GM12878 (cell line): ENCODE measurements at regions not wholly inside any gene's neighbourhood (a gene's known extent, or its start where the extent isn't known, plus 50 kb on each side); places are given as distances from the start of the nearest gene placed in this dataset.

Experiments used
- ATAC-seq: fragments of 200-7000 bp; cut with Tn5 transposase; 3 replicates; pipeline ENCODE4 v1.9.1; 2020; ENCODE audit warnings: mild to moderate bottlenecking, moderate library complexity
- BruUV-seq: library from RNA; stranded (reverse); fragments of 400-500 nt; replicated peaks from 2 replicates; lab custom pipeline; 2021; lab: Mats Ljungman, UMichigan
- CTCF ChIA-PET: fragments of 300-600 bp; sonication (Branson Sonifier 250); formaldehyde crosslinking; extraction: SDS; loops from one replicate; lab custom pipeline; 2021; ENCODE audit warnings: inconsistent platforms; lab: Yijun Ruan, JAX
- POLR2A ChIA-PET: fragments of 350-600 bp; formaldehyde crosslinking; extraction: SDS; loops from one replicate; lab custom pipeline; 2021; ENCODE audit warnings: inconsistent platforms; lab: Charles Lee
- RAD21 ChIA-PET: fragments of 300-600 bp; sonication (Branson Sonifier 250); formaldehyde crosslinking; loops from one replicate; lab custom pipeline; 2023; ENCODE audit warnings: antibody characterized with exemption; ENCODE audit not compliant: unreplicated experiment; lab: Charles Lee
- SMC1A ChIA-PET: fragments of 300-600 bp; sonication (Branson Sonifier 250); formaldehyde crosslinking; loops from one replicate; lab custom pipeline; 2023; ENCODE audit not compliant: unreplicated experiment, uncharacterized antibody; lab: Charles Lee
- DNase-seq: peaks from one replicate; pipeline ENCODE4 v3.0.0-alpha.2; 2011; ENCODE audit warnings: low read depth, low spot score
- FAIRE-seq: peaks from 3 replicates; lab custom pipeline; 2011; peaks lifted over from hg19 to GRCh38; lab: Jason Lieb, UNC
- H2AFZ ChIP-seq: 2 replicates; pipeline ENCODE4 v1.6.0; 2011; ENCODE audit warnings: low read depth, low read length, control low read depth; ENCODE audit not compliant: control insufficient read depth
- H3K27ac ChIP-seq: 2 replicates; pipeline ENCODE4 v1.5.1; 2011; ENCODE audit warnings: control low read depth; ENCODE audit not compliant: control insufficient read depth, insufficient read depth
- H3K27me3 ChIP-seq, 2 experiments: replicated peaks in 1 of 2; 2 replicates each; pipeline versions ENCODE4 v1.6.0 to v1.6.1; 2011; ENCODE audit warnings: low read length in 1 of 2; ENCODE audit not compliant: control insufficient read depth in 2 of 2, insufficient read depth in 2 of 2
- H3K36me3 ChIP-seq, 2 experiments: 2 replicates each; pipeline ENCODE4 v1.5.1; 2011; ENCODE audit warnings: low read length in 1 of 2; ENCODE audit not compliant: control insufficient read depth in 2 of 2, insufficient read depth in 2 of 2
- H3K4me1 ChIP-seq: 2 replicates; pipeline ENCODE4 v1.6.1; 2011; ENCODE audit warnings: mild to moderate bottlenecking, low read length, moderate library complexity, mixed read lengths; ENCODE audit not compliant: control insufficient read depth, insufficient read depth
- H3K4me2 ChIP-seq: 2 replicates; pipeline ENCODE4 v1.6.0; 2011; ENCODE audit warnings: control low read depth; ENCODE audit not compliant: control insufficient read depth, insufficient read depth
- H3K4me3 ChIP-seq: fragments of 200-600 bp; sonication (generic); 2 replicates; pipeline ENCODE4 v1.5.1; 2016
- H3K79me2 ChIP-seq: 2 replicates; pipeline ENCODE4 v1.6.0; 2011; ENCODE audit warnings: low read length; ENCODE audit not compliant: control insufficient read depth, insufficient read depth
- H3K9ac ChIP-seq: 2 replicates; pipeline ENCODE4 v1.8.0; 2011; ENCODE audit warnings: low read length, control low read depth, mixed read lengths; ENCODE audit not compliant: control insufficient read depth, insufficient read depth
- H3K9me3 ChIP-seq: replicated peaks from 3 replicates; pipeline ENCODE4 v1.5.1; 2011; ENCODE audit warnings: mild to moderate bottlenecking, low read length; ENCODE audit not compliant: control insufficient read depth, insufficient read depth
- H4K20me1 ChIP-seq: 2 replicates; pipeline ENCODE4 v1.6.0; 2011; ENCODE audit not compliant: control insufficient read depth, insufficient read depth
- CTCF ChIP-seq, 3 experiments: IDR thresholded peaks in 2 of 3; conservative IDR thresholded peaks in 1 of 3; 2 replicates each; pipeline ENCODE4 v1.5.1; 2011; ENCODE audit warnings: low read depth in 3 of 3, low read length in 3 of 3, mild to moderate bottlenecking in 3 of 3, control low read depth in 2 of 3, moderate library complexity in 2 of 3, inconsistent platforms in 1 of 3, mixed read lengths in 1 of 3; ENCODE audit not compliant: control insufficient read depth in 2 of 3, insufficient read depth in 1 of 3; ENCODE audit errors: extremely low read depth in 1 of 3
- EGR1 ChIP-seq, 2 experiments: IDR thresholded peaks; 1 replicate in 1 of 2; 2 replicates in 1 of 2; pipeline ENCODE4 v1.6.1; 2011 to 2012; ENCODE audit warnings: low read depth in 2 of 2, low read length in 2 of 2, borderline replicate concordance in 1 of 2, mild to moderate bottlenecking in 1 of 2, moderate library complexity in 1 of 2
- ELK1 ChIP-seq: IDR thresholded peaks from 2 replicates; pipeline ENCODE4 v1.6.1; 2012; ENCODE audit warnings: low read depth, low read length, improper control_type of control experiment
- POU2F2 ChIP-seq: IDR thresholded peaks from 3 replicates; pipeline ENCODE4 v1.6.1; 2011; ENCODE audit warnings: low read depth, mild to moderate bottlenecking, low read length, borderline replicate concordance
- TAF1 ChIP-seq: IDR thresholded peaks from 2 replicates; pipeline ENCODE4 v1.6.1; 2011; ENCODE audit warnings: mild to moderate bottlenecking, low read depth, low read length, borderline replicate concordance
- TCF12 ChIP-seq: IDR thresholded peaks from 2 replicates; pipeline ENCODE4 v1.6.1; 2011; ENCODE audit warnings: low read depth, mild to moderate bottlenecking, low read length
- whole genome bisulfite sequencing: methylation state at CpG from one replicate; pipeline ENCODE4 v1.1.6; 2016; ENCODE audit warnings: low lambda C conversion rate; ENCODE audit not compliant: insufficient replicate concordance, insufficient coverage; ENCODE audit errors: missing lambda C conversion rate; 5-methylcytosine and 5-hydroxymethylcytosine counted together
- in situ Hi-C: fragments of 300-500 bp; cut with MboI; formaldehyde crosslinking; loops from 9 replicates; pipeline ENCODE4 v1.14.3; 2018; ENCODE audit warnings: mixed read lengths
- intact Hi-C: fragments of 100-400 bp; cut with micrococcal nuclease; formaldehyde crosslinking; loops from one replicate; pipeline ENCODE4 v1.14.2; 2022; ENCODE audit not compliant: unreplicated experiment

- POLR2A ChIA-PET: no interaction called here
- CTCF ChIA-PET: interaction anchor here (1.1 kb wide), 1 partner anchor 30 kb away, joined by 3 read pairs; no protein-coding TSS in a partner anchor
- H2AFZ ChIP-seq: no peak overlapping the region
- FAIRE-seq: no peak
- SMC1A ChIA-PET: interaction anchor here (1.1 kb wide), 1 partner anchor 81 kb away, joined by 4 read pairs; no protein-coding TSS in a partner anchor
- TF ChIP-seq TAF1: no peak
- no peak for TF ChIP-seq POU2F2
- no peak for TF ChIP-seq ELK1
- no peak for TF ChIP-seq TCF12
- TF ChIP-seq CTCF (IDR thresholded peaks at IDR 0.05 in 2 of 3, conservative IDR thresholded peaks at IDR 0.05 in 1 of 3; ENCODE audit: control insufficient read depth in 2 of 3, extremely low read depth in 1 of 3, insufficient read depth in 1 of 3, low read depth in 3 of 3, low read length in 3 of 3): no peak
- no peak for TF ChIP-seq EGR1 (IDR thresholded peaks at IDR 0.05; ENCODE audit: borderline replicate concordance in 1 of 2, low read depth in 2 of 2, low read length in 2 of 2)
- TF ChIP-seq, all 136 proteins: peak for 0
- Histone ChIP-seq H3K9ac (no peak overlapping the region), H3K4me3 (no peak overlapping the region), H4K20me1 (no peaks in the 10 kb centered on the region), H3K27ac (no peak overlapping the region), H3K4me2 (no peak overlapping the region), H3K9me3 (no peaks in the 10 kb centered on the region; the same call in 2 of the 3 replicates), H3K27me3 (no peaks in the 10 kb centered on the region), H3K36me3 (no peaks in the 10 kb centered on the region), H3K4me1 (peaks cover 9% of the 10 kb centered on the region), H3K79me2 (no peaks in the 10 kb centered on the region)
- no peak for ATAC-seq
- no TSS peak for BruUV-seq
- 82% methylated on average over 10 of the region's 10 CpGs for WGBS
- no peak for DNase-seq
- in situ Hi-C loops: no loop called here
- RAD21 ChIA-PET: no interaction called here
- intact Hi-C loops: no loop called here
Observed at GRCh38 chr10:4016214-4016740, 231.3 kb upstream of the KLF6 start.
